SK-N-SH (cell line): ENCODE measurements at regions not wholly inside any gene's neighbourhood (a gene's known extent, or its start where the extent isn't known, plus 50 kb on each side); places are given as distances from the start of the nearest gene placed in this dataset.

ENCODE experiments used
- CTCF ChIP-seq: fragments of 200-600 bp; sonication (generic); IDR thresholded peaks from 2 replicates; pipeline ENCODE4 v1.6.1; 2017; ENCODE audit warnings: antibody characterized with exemption, mild to moderate bottlenecking, moderate library complexity
- EP300 ChIP-seq, 2 experiments: IDR thresholded peaks; 2 replicates each; pipeline versions ENCODE4 v1.4.0 to v1.6.1; 2012; ENCODE audit warnings: borderline replicate concordance in 1 of 2, low read depth in 1 of 2, low read length in 1 of 2
- FOXM1 ChIP-seq: IDR thresholded peaks from 2 replicates; pipeline ENCODE4 v1.4.0; 2012; ENCODE audit warnings: low read depth, mild to moderate bottlenecking
- MAX ChIP-seq: IDR thresholded peaks from 2 replicates; pipeline ENCODE4 v1.4.0; 2012; ENCODE audit warnings: low read depth
- REST ChIP-seq: IDR thresholded peaks from 2 replicates; pipeline ENCODE4 v1.6.1; 2012; ENCODE audit warnings: mild to moderate bottlenecking, low read depth, low read length, moderate library complexity

- TF ChIP-seq MAX: no peak
- TF ChIP-seq EP300 (IDR thresholded peaks at IDR 0.05; ENCODE audit: borderline replicate concordance in 1 of 2, low read depth in 1 of 2, low read length in 1 of 2): no peak
- no peak for TF ChIP-seq FOXM1
- TF ChIP-seq CTCF: no peak
- TF ChIP-seq REST: no peak
Measured at GRCh38 chr7:66556549-66557213, 72.0 kb upstream of the KCTD7 start.
